ENCODE measurements at regions not wholly inside any gene's neighbourhood (a gene's known extent, or its start where the extent isn't known, plus 50 kb on each side); places are given as distances from the start of the nearest gene placed in this dataset.

DNA sequence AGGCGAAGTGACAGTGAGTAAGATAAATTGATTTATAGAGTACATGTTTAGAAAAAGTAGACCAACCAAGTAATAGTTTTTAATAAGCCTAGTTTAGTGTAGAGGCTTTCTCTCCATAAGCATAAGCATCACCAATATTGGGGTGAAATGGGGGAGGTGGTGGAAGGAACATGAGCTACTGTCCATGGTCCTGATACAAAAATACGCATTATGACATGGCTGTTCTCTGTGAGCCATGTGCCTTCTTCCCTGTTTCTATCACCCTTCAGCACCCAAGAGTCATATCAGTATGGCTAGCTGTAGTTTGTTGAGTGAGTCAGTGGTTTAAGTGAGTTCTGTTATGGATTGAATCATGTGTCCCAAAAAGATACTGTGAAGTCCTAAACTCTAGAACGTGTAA lies 150.8 kb downstream of the EDN1 start:
- H3K9ac ChIP-seq: no peak overlapping the region
- no peak overlapping the region for H3K27ac ChIP-seq
- no peak for TF ChIP-seq Cebpa-rat (IDR thresholded peaks at IDR 0.05)
- H4K20me1 ChIP-seq: no peaks in the 10 kb centered on the region
- no peak overlapping the region for H3K4me3 ChIP-seq
- no peaks in the 10 kb centered on the region for H3K9me3 ChIP-seq
- no peak overlapping the region for H3K4me2 ChIP-seq
- H3K4me1 ChIP-seq: peaks cover 10% of the 10 kb centered on the region
- H3K27me3 ChIP-seq: no peaks in the 10 kb centered on the region
- no peaks in the 10 kb centered on the region for H3K36me3 ChIP-seq

DNA sequence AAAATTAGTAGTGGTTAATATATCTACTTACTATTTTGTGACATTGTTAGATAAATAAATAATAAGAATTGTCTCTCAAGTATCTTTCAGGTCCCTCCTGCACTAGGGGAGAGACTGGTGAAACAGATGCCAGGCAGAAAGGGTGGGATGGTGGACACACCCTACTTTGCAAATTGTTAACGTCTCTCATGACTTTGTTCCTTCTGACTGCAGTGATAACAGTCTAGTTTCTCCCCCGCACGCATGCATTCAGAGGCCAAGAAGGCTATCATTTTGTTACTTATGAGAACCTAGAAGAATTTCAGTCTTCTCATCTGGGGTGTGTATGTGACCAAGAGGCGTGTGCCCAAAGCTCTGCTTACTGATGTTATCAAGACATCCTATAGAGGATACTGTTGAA lies 152.3 kb downstream of the EDN1 start:
- TF ChIP-seq Cebpa-rat (IDR thresholded peaks at IDR 0.05): no peak

DNA sequence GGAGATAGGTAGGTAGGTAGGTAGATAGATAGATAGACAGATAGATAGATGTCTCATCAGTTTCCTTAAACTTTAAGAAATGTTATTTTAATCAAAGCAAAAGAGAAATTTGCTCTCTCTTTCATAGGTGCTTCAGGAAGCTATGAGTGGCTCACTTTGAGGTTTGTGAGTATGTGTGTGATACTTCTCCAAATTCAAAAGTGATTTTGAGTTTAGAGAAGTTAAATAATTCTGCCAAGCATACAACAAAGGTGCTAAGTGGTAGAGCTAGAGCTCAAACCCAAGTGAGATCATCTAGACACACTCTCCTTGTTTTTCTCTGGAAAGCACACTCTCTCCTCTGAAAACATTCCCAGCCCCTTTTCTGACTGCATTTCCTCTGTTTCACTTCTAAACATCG lies 156.2 kb downstream of the EDN1 start:
- Histone ChIP-seq H3K4me3 (no peak overlapping the region), H3K27me3 (no peaks in the 10 kb centered on the region), H4K20me1 (no peaks in the 10 kb centered on the region), H3K4me1 (no peaks in the 10 kb centered on the region), H3K27ac (no peak overlapping the region), H3K4me2 (no peak overlapping the region), H3K36me3 (no peaks in the 10 kb centered on the region), H3K9ac (no peak overlapping the region), H3K9me3 (no peaks in the 10 kb centered on the region)
- no peak for TF ChIP-seq Cebpa-rat (IDR thresholded peaks at IDR 0.05)

More for the DNA sequence above, 152.3 kb downstream of the EDN1 start:
- H3K36me3 ChIP-seq: no peaks in the 10 kb centered on the region
- no peaks in the 10 kb centered on the region for H3K9me3 ChIP-seq
- H3K4me1 ChIP-seq: no peaks in the 10 kb centered on the region
- no peaks in the 10 kb centered on the region for H4K20me1 ChIP-seq
- H3K4me2 ChIP-seq: no peak overlapping the region
- no peak overlapping the region for H3K9ac ChIP-seq
- H3K4me3 ChIP-seq: no peak overlapping the region
- no peak overlapping the region for H3K27ac ChIP-seq
- H3K27me3 ChIP-seq: no peaks in the 10 kb centered on the region

DNA sequence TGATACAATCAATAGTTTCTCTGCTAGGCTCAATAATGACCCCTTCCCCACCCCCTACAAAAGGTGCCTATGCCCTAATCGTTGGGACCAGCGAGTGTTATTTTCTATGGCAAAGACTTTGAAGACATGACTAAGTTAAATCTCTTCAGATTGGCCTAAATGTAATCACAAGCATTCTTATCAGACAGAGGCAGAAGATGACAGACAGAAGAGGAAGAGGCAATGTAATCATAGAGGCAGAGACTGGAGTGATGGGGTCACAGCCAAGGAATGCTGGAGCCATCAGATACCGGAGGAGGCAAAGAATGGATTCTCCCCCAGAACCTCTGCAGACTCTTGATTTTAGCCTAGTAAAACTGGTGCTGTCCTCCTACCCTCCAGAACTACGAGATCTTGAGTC lies 159.3 kb downstream of the EDN1 start:
- no peaks in the 10 kb centered on the region for H3K27me3 ChIP-seq
- H3K9ac ChIP-seq: no peak overlapping the region

DNA sequence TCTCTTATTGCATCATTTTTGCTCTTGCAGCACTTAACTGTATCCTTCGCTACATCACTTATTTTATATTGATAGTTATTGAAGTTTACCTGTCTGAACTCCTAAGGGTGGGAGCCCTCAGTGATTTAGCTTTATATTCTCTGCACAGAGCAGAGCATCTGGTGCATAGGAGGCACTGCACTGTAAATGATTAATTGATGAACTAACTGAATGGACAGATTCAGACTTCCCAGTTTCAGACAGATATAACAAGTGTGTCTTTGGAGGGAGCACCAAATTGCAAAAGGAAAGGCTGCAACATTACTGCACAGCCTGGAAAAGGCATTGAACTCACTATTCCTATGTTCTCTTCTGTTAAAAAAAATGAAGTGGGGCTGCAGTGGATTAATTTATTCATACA lies 160.3 kb downstream of the EDN1 start:
- H3K27ac ChIP-seq: no peak overlapping the region
- no peaks in the 10 kb centered on the region for H3K27me3 ChIP-seq
- peaks cover 17% of the 10 kb centered on the region for H3K9me3 ChIP-seq
- H3K4me3 ChIP-seq: no peak overlapping the region
- H4K20me1 ChIP-seq: no peaks in the 10 kb centered on the region
- no peak overlapping the region for H3K9ac ChIP-seq
- no peaks in the 10 kb centered on the region for H3K4me1 ChIP-seq
- no peak for TF ChIP-seq Cebpa-rat (IDR thresholded peaks at IDR 0.05)
- no peaks in the 10 kb centered on the region for H3K36me3 ChIP-seq
- H3K4me2 ChIP-seq: no peak overlapping the region

More for the DNA sequence above, 159.3 kb downstream of the EDN1 start:
- no peak overlapping the region for H3K4me3 ChIP-seq
- H3K9me3 ChIP-seq: peaks cover 17% of the 10 kb centered on the region
- no peak for TF ChIP-seq Cebpa-rat (IDR thresholded peaks at IDR 0.05)
- no peaks in the 10 kb centered on the region for H4K20me1 ChIP-seq
- no peak overlapping the region for H3K27ac ChIP-seq
- H3K36me3 ChIP-seq: no peaks in the 10 kb centered on the region
- H3K4me1 ChIP-seq: no peaks in the 10 kb centered on the region
- no peak overlapping the region for H3K4me2 ChIP-seq

DNA sequence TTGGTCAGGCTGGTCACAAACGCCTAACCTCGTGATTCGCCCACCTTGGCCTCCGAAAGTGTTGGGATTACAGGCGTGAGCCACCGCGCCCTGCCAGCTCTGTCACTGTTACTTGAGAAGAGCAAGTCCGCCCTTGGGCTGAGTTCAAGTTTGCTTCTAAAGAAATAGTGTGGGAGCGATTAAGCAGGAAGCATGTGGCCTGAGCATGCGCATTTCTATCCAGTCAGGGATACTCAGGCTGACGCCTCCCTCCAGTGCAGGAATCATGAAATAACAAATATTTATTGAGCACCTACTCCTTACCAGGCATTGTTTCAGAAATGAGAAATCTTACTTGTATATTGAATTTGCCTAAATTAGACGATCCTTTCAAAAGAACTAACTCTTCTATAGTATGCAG lies 166.2 kb downstream of the EDN1 start:
- no peaks in the 10 kb centered on the region for H3K36me3 ChIP-seq
- H4K20me1 ChIP-seq: no peaks in the 10 kb centered on the region
- H3K27ac ChIP-seq: no peak overlapping the region
- no peaks in the 10 kb centered on the region for H3K27me3 ChIP-seq
- H3K4me1 ChIP-seq: no peaks in the 10 kb centered on the region
- H3K4me2 ChIP-seq: no peak overlapping the region
- H3K9me3 ChIP-seq: peaks cover 17% of the 10 kb centered on the region
- no peak overlapping the region for H3K4me3 ChIP-seq
- no peak overlapping the region for H3K9ac ChIP-seq
- no peak for TF ChIP-seq Cebpa-rat (IDR thresholded peaks at IDR 0.05)

DNA sequence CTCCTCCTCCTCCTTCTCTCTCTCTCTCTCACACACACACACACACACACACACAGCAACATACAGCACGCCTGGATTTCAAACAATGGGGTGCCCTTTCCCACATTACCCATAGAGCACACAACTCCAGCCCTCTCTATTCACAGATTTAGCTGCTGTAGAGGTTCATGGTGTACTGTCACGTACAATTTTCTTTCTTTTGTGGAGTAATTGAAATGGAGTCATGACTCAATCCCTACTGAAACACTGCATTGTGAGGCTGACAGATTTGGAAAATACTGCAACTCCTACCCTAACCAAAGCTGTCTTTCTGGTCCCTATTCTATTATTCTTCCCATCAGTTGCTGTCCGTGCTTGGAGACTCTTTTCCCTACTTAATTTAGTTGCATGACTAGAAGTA lies 166.9 kb downstream of the EDN1 start:
- no peaks in the 10 kb centered on the region for H3K36me3 ChIP-seq
- H3K9me3 ChIP-seq: peaks cover 17% of the 10 kb centered on the region
- no peaks in the 10 kb centered on the region for H4K20me1 ChIP-seq
- no peak for TF ChIP-seq Cebpa-rat (IDR thresholded peaks at IDR 0.05)
- H3K27ac ChIP-seq: no peak overlapping the region
- no peaks in the 10 kb centered on the region for H3K27me3 ChIP-seq
- H3K9ac ChIP-seq: no peak overlapping the region
- no peaks in the 10 kb centered on the region for H3K4me1 ChIP-seq
- H3K4me3 ChIP-seq: no peak overlapping the region
- H3K4me2 ChIP-seq: no peak overlapping the region

DNA sequence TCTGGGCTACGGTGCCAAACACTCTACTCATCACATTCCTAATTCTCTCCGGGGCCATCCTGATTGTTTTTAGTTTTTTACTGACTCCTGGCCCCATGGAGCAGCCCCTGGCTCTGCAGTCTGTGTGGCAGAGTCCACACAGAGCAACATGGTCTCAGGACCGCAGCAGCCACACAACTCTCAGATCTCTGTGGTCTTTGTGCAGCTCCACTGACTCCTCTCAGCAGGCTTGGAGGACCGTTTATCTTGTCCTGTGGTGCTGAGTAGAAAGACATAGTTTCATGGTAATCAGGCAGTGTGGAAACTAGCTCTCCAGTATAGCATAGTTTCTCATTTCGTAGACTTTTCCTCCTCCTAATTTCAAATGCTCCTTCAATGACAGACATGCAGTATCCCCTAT lies 168.4 kb downstream of the EDN1 start:
- Histone ChIP-seq H3K9me3 (peaks cover 6% of the 10 kb centered on the region), H3K36me3 (no peaks in the 10 kb centered on the region), H3K27me3 (no peaks in the 10 kb centered on the region), H3K4me1 (no peaks in the 10 kb centered on the region), H4K20me1 (no peaks in the 10 kb centered on the region), H3K4me3 (no peak overlapping the region), H3K9ac (no peak overlapping the region), H3K27ac (no peak overlapping the region), H3K4me2 (no peak overlapping the region)
- TF ChIP-seq Cebpa-rat (IDR thresholded peaks at IDR 0.05): no peak

DNA sequence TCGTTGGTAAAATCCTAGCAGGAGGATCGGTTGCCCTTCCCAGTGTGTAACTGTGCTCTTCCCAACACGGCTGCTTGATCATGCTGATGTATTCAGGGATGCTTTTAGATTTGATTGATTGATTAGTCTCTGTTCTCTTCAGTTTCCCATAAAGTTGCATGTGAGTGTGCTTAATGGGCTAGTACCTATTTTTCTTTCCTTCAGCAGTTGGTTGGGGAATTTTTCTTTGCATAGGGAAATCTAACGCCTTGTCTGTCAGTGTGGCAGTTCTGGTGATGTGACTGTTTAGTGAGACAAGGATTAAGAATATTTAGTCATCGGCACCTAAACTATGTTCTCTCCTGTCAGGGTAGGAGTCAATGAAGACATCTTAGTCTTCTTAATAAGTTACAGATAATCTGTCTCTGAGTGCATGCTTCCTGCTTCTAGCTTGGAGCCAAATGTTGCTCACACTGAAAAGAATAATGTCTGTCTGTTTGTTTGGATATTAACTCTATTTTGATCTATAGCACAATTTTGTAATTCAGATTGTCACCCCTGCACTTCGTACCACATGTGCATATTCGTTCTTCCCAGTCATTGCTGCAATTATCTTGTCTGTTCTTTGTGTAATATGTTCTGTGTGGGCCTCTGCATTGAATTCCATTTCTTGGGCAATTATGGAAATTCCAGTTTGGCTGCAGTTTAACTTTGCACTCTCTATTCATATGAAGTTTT lies 169.9 kb downstream of the EDN1 start:
- no peaks in the 10 kb centered on the region for H3K27me3 ChIP-seq
- H3K4me2 ChIP-seq: no peak overlapping the region
- no peak for TF ChIP-seq Cebpa-rat (IDR thresholded peaks at IDR 0.05)
- H3K4me3 ChIP-seq: no peak overlapping the region
- H3K9me3 ChIP-seq: no peaks in the 10 kb centered on the region
- H3K9ac ChIP-seq: no peak overlapping the region
- H3K36me3 ChIP-seq: no peaks in the 10 kb centered on the region
- H3K27ac ChIP-seq: no peak overlapping the region
- no peaks in the 10 kb centered on the region for H4K20me1 ChIP-seq
- H3K4me1 ChIP-seq: no peaks in the 10 kb centered on the region

DNA sequence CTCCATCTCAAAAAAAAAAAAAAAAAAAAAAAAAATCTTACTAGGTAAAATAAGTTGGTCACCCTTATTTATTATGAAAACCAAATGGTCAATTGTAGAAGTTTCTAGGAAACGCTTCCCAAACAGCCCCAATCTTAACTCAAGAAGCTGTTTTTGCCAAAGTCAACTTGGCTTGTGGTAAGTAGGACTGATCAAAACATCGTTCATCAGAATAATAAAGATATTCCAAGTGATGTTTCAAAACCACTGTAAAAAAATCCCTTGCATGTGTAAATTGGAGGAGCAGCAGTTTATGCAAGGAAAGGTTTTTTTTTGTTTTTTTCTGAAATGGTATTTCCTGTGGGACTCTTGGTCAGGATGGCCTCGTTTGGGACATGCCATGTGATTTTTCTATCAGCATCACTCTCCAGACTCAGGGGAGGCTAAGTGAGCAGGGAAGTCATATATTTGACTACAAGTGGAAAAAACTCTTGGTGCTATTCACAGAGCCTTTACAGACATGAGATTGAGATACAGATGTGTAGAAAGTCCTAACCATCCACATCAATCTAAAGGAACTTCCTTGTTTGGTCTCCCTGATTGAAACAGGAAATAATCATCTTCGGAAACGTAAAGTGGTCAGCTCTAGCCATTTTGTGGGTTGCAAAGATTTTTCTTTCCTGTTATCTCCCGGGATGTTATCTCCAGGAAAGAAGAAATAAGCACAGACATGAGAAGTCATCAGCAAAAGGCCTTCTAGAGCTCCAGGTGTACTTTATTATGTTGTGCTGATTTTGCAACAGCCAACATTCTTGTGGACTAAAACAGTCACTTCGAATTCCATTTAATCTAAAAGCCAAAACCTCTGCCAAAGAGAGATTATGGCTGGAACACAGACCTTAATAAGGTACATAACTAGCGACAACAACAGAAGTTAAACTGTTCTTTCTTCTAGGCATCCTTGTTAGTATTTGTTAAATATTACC lies 177.8 kb downstream of the EDN1 start:
- peaks cover 7% of the 10 kb centered on the region; the same call in 1 of the 2 replicates for H3K4me1 ChIP-seq
- H3K4me3 ChIP-seq: no peak overlapping the region
- H3K27ac ChIP-seq: no peak overlapping the region
- no peak for TF ChIP-seq Cebpa-rat (IDR thresholded peaks at IDR 0.05)
- no peaks in the 10 kb centered on the region for H3K9me3 ChIP-seq
- H3K36me3 ChIP-seq: no peaks in the 10 kb centered on the region
- H4K20me1 ChIP-seq: no peaks in the 10 kb centered on the region
- no peaks in the 10 kb centered on the region for H3K27me3 ChIP-seq
- 0 out of 2 replicates have a peak overlapping the region, but pooled peaks have one; percentile 13 for H3K4me2 ChIP-seq
- H3K9ac ChIP-seq: no peak overlapping the region

Data from BLaER1 (cell line).